Adrenal gland (tissue), 5 donors: ENCODE measurements at regions not wholly inside any gene's neighbourhood (a gene's known extent, or its start where the extent isn't known, plus 50 kb on each side); places are given as distances from the start of the nearest gene placed in this dataset.

Experiments
- POLR2A ChIP-seq, 2 donors: fragments of 450-650 bp; IDR thresholded peaks; one replicate each; pipeline ENCODE4 v1.6.1; 2017; ENCODE audit warnings: antibody characterized with exemption in 2 of 2, mild to moderate bottlenecking in 2 of 2, moderate library complexity in 1 of 2
- TF ChIP-seq, protein P1 (sequence below), 6 experiments: fragments of 450-650 bp in 4 of 6; fragments of 200-600 bp in 2 of 6; sonication (generic) in 1 of 6; IDR thresholded peaks; 1 replicate in 5 of 6; 2 replicates in 1 of 6; pipeline versions ENCODE4 v1.5.1 to v1.8.0; 2016 to 2021; ENCODE audit warnings: antibody characterized with exemption in 6 of 6, mild to moderate bottlenecking in 2 of 6, moderate library complexity in 1 of 6
- donor health status: DM: no; HTN: no; CAD: no.

DNA sequence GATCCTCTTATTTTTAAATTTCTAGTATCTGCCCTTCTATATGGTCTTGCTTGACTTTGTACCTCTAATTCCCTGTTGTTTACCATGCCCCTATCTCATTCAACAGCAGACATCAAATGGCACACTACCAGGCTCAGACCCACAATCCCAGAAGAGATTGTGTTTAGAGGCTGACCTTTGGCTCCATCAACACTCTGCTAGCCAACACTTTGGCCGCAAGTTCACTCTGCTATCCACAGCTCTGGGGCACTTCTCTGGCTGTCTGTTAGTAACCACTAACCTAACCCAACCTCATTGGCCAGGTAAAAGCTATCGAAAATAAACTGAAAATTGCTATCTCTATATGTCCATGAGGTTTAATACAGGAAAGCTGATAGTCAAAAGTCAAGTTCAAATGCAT is 646.0 kb upstream of the CCDC54 start:
- TF ChIP-seq, protein P1, sequence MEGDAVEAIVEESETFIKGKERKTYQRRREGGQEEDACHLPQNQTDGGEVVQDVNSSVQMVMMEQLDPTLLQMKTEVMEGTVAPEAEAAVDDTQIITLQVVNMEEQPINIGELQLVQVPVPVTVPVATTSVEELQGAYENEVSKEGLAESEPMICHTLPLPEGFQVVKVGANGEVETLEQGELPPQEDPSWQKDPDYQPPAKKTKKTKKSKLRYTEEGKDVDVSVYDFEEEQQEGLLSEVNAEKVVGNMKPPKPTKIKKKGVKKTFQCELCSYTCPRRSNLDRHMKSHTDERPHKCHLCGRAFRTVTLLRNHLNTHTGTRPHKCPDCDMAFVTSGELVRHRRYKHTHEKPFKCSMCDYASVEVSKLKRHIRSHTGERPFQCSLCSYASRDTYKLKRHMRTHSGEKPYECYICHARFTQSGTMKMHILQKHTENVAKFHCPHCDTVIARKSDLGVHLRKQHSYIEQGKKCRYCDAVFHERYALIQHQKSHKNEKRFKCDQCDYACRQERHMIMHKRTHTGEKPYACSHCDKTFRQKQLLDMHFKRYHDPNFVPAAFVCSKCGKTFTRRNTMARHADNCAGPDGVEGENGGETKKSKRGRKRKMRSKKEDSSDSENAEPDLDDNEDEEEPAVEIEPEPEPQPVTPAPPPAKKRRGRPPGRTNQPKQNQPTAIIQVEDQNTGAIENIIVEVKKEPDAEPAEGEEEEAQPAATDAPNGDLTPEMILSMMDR (IDR thresholded peaks at IDR 0.05), result no peak
- no peak for TF ChIP-seq POLR2A (IDR thresholded peaks at IDR 0.05)
